ENCODE measurements at regions not wholly inside any gene's neighbourhood (a gene's known extent, or its start where the extent isn't known, plus 50 kb on each side); places are given as distances from the start of the nearest gene placed in this dataset.
"Not testable (repeated sequence)": the region's sequence is repeated elsewhere in the genome, so short reads cannot be mapped to it uniquely, and the experiment has no call there.

DNA sequence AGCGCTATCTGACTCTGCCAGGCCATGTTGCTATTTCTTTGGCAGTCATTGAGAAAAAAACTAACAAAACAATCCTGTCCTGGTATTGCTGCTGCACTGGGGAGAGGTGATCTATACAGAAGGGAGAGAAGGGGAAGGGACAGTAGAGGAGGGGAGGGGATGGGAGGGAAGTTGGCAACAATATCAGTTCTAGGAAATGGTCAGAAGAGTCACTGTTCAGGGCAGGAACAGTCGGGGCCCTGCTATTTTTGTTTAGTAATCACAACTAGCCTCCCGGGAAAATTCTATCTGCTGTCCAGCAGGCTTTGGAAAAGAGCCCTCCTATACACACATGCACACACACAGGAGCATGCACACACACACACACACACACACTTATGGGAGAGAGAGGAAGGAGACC is 142.3 kb upstream of the CARMIL1 start:
- no peak for DNase-seq (ENCODE audit: low spot score in 2 of 2, unreplicated experiment in 2 of 2)
- Mint-ChIP-seq H3K27me3 (ENCODE audit: low read depth) (no peaks in the 10 kb centered on the region), H3K9me3 (peaks cover 26% of the 10 kb centered on the region), H3K4me1 (peaks cover 12% of the 10 kb centered on the region), H3K36me3 (peaks cover 3% of the 10 kb centered on the region), H3K27ac (no peak overlapping the region), H3K4me3 (no peak overlapping the region)
- TF ChIP-seq, protein P1, sequence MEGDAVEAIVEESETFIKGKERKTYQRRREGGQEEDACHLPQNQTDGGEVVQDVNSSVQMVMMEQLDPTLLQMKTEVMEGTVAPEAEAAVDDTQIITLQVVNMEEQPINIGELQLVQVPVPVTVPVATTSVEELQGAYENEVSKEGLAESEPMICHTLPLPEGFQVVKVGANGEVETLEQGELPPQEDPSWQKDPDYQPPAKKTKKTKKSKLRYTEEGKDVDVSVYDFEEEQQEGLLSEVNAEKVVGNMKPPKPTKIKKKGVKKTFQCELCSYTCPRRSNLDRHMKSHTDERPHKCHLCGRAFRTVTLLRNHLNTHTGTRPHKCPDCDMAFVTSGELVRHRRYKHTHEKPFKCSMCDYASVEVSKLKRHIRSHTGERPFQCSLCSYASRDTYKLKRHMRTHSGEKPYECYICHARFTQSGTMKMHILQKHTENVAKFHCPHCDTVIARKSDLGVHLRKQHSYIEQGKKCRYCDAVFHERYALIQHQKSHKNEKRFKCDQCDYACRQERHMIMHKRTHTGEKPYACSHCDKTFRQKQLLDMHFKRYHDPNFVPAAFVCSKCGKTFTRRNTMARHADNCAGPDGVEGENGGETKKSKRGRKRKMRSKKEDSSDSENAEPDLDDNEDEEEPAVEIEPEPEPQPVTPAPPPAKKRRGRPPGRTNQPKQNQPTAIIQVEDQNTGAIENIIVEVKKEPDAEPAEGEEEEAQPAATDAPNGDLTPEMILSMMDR (IDR thresholded peaks at IDR 0.05; ENCODE audit: unreplicated experiment) = no peak

DNA sequence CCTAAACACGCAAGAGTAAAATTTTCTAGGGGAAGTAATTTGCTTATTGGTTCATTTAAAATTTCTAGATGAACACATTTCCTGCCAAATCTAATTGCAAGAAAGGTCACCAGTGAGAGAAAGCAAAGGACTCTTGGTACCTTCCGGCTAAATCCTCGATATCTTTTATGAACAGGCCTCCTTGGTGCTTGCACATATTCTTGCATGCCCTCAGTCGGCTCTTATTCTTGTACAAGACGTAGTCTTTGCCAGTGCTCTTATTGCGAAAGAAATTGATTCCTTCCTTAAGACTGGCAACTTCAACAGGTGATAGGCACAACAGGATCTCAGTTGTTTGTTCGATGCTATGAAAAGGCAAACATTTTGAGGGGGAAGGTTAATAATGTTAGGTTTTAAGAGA is 141.7 kb upstream of the CARMIL1 start:
- TF ChIP-seq, protein P1 (IDR thresholded peaks at IDR 0.05; ENCODE audit: unreplicated experiment) = no peak
- no peak overlapping the region for H3K4me3 Mint-ChIP-seq
- H3K4me1 Mint-ChIP-seq = peaks cover 12% of the 10 kb centered on the region
- DNase-seq (ENCODE audit: low spot score in 2 of 2, unreplicated experiment in 2 of 2) = no peak
- no peak overlapping the region for H3K27ac Mint-ChIP-seq
- peaks cover 3% of the 10 kb centered on the region for H3K36me3 Mint-ChIP-seq
- peaks cover 25% of the 10 kb centered on the region for H3K9me3 Mint-ChIP-seq
- no peaks in the 10 kb centered on the region for H3K27me3 Mint-ChIP-seq (ENCODE audit: low read depth)

DNA sequence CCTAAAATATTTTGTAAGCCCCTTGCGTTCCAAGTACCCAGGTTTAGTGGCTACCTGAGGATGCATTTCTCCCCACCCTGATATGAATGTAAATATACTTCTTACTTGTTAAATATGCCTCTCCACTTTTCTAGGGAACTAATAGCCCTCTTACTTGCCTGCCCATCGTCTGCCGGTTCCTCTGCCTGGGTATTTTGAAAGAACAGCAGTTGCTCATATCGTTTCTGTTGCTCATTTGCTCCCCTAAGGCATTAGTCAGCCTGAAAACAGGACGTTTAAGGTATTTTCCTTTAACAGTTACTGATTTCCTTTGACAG is 141.3 kb upstream of the CARMIL1 start:
- TF ChIP-seq, protein P1 (IDR thresholded peaks at IDR 0.05; ENCODE audit: unreplicated experiment) = no peak
- Mint-ChIP-seq H3K9me3 (peaks cover 25% of the 10 kb centered on the region), H3K4me1 (peaks cover 12% of the 10 kb centered on the region), H3K27ac (no peak overlapping the region), H3K4me3 (no peak overlapping the region), H3K36me3 (peaks cover 3% of the 10 kb centered on the region), H3K27me3 (ENCODE audit: low read depth) (no peaks in the 10 kb centered on the region)
- no peak for DNase-seq (ENCODE audit: low spot score in 2 of 2, unreplicated experiment in 2 of 2)

DNA sequence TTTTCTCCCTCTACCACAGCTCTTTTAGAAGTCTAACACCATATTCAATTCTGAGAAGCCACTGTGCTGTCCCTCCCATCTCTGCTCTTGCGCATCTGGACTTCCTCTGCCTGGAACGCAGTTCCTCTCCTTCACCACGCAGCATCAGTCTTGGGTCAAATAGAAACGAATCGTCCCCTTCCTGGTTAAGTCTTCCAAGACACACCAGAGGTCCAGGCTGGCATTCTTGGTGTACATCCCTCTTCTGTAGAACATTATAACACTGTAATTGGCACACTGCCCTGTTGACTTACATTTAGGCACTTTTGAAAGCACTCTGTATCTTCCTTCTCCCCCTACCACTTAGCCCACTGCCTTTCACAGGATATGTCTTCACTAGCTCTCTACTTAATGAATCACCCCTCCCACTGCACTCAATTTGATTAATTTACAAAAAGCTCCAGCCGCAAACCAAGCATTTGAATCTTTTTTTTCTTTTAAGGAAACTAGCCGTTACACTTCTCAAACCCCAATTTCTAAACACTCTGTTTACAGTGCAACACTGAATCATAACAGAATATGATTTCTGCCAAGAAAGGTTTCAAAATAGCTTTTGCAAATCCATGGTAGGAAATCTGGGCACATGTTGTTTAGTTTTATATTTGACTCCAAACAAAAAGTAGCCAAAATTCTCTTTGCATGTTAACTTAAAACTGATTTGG is 140.8 kb upstream of the CARMIL1 start:
- no peak for DNase-seq (ENCODE audit: low spot score in 2 of 2, unreplicated experiment in 2 of 2)
- H3K27me3 Mint-ChIP-seq (ENCODE audit: low read depth) = no peaks in the 10 kb centered on the region
- H3K4me3 Mint-ChIP-seq = peak overlapping the region; percentile 9
- TF ChIP-seq, protein P1 (IDR thresholded peaks at IDR 0.05; ENCODE audit: unreplicated experiment) = no peak
- peaks cover 12% of the 10 kb centered on the region for H3K4me1 Mint-ChIP-seq
- H3K9me3 Mint-ChIP-seq = peaks cover 19% of the 10 kb centered on the region
- H3K36me3 Mint-ChIP-seq = no peaks in the 10 kb centered on the region
- H3K27ac Mint-ChIP-seq = peak overlapping the region; percentile 2

DNA sequence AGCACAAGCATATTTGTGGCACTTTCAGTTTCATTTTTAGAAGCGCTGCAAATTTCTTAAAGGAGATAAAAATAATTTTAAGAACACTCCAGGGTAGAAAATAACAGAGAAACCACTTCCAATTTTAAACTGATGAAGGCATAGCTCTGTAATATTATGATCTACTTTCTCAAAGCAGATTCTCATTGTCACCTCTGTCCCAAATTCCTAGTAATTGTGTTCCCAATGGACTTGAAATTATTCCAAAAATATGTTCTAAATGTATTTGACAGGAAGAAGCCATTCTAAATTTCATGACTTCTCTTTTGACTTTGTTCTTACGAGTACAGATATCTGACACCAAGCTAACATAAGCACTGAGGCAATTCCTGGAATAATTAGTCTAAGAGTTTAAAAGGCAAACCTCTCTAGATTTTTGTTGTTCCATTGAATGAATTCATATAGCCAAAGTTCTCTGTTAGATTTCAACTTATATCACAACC is 140.2 kb upstream of the CARMIL1 start:
- H3K27ac Mint-ChIP-seq = peak overlapping the region; percentile 2
- peaks cover 12% of the 10 kb centered on the region for H3K4me1 Mint-ChIP-seq
- TF ChIP-seq, protein P1 (IDR thresholded peaks at IDR 0.05; ENCODE audit: unreplicated experiment) = no peak
- H3K27me3 Mint-ChIP-seq (ENCODE audit: low read depth) = no peaks in the 10 kb centered on the region
- peaks cover 15% of the 10 kb centered on the region for H3K9me3 Mint-ChIP-seq
- DNase-seq (ENCODE audit: low spot score in 2 of 2, unreplicated experiment in 2 of 2) = no peak
- H3K4me3 Mint-ChIP-seq = peak overlapping the region; percentile 9
- no peaks in the 10 kb centered on the region for H3K36me3 Mint-ChIP-seq

DNA sequence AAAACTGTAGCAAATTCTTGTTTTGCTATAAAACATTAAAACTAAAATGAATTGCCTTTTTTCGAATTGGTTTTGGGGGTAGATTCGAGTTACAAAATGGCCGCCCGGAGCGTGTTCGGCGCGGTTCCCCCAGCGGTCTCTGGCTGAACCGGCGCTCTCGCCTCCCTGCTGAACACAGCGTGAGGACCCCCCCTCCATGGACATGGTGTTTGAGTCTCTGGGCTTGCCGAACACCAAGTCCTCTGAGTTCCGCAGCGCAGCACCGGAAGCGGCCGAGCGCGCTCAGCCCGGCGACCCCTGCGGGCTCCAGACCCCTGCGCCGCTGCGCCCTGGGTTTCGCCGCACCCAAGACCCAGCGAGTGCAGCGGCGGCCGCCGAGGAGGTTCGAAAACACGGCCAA is 139.6 kb upstream of the CARMIL1 start:
- peaks cover 12% of the 10 kb centered on the region for H3K4me1 Mint-ChIP-seq
- not testable (repeated sequence) for H3K36me3 Mint-ChIP-seq; H3K4me3 Mint-ChIP-seq; H3K27ac Mint-ChIP-seq; DNase-seq (ENCODE audit: low spot score in 2 of 2, unreplicated experiment in 2 of 2); H3K27me3 Mint-ChIP-seq (ENCODE audit: low read depth)
- H3K9me3 Mint-ChIP-seq = peaks cover 13% of the 10 kb centered on the region

Measured in mesothelial cell of epicardium (in vitro differentiated cells).